HG03108 (cell line): ENCODE measurements at regions not wholly inside any gene's neighbourhood (a gene's known extent, or its start where the extent isn't known, plus 50 kb on each side); places are given as distances from the start of the nearest gene placed in this dataset.
"Not testable (repeated sequence)": the region's sequence is repeated elsewhere in the genome, so short reads cannot be mapped to it uniquely, and the experiment has no call there.

ENCODE experiments used
- ATAC-seq: cut with Tn5 transposase; IDR thresholded peaks from one replicate; pipeline ENCODE4 v1.9.1; 2021; ENCODE audit warnings: moderate library complexity; ENCODE audit not compliant: unreplicated experiment

GRCh38 chr10:52539463-52539862, 225.4 kb downstream of the DKK1 start:
- ATAC-seq = no peak

GRCh38 chr10:52540479-52540984, 226.5 kb downstream of the DKK1 start:
- ATAC-seq = no peak

GRCh38 chr10:52541006-52541473, 227.0 kb downstream of the DKK1 start:
- no peak for ATAC-seq

GRCh38 chr10:52542906-52543305, 228.8 kb downstream of the DKK1 start:
- no peak for ATAC-seq

GRCh38 chr10:52551046-52551445, 221.5 kb downstream of the MBL2 start:
- ATAC-seq = no peak

- no peak for ATAC-seq
Observed at GRCh38 chr10:52558090-52558489, 214.5 kb downstream of the MBL2 start.

- ATAC-seq = no peak
Observed at GRCh38 chr10:52561322-52561721, 211.3 kb downstream of the MBL2 start.

- ATAC-seq = no peak
Observed at GRCh38 chr10:52563360-52563759, 209.2 kb downstream of the MBL2 start.

GRCh38 chr10:52566471-52567246, 205.9 kb downstream of the MBL2 start:
- no peak for ATAC-seq

GRCh38 chr10:52567247-52567580, 205.4 kb downstream of the MBL2 start:
- no peak for ATAC-seq

- ATAC-seq = no peak
Observed at GRCh38 chr10:52568309-52568708, 204.3 kb downstream of the MBL2 start.

GRCh38 chr10:52570490-52570889, 202.1 kb downstream of the MBL2 start:
- ATAC-seq = no peak

- no peak for ATAC-seq
Observed at GRCh38 chr10:52571018-52571417, 201.6 kb downstream of the MBL2 start.

GRCh38 chr10:52571516-52572182, 200.9 kb downstream of the MBL2 start:
- ATAC-seq = no peak

GRCh38 chr10:52573347-52573746, 199.2 kb downstream of the MBL2 start:
- ATAC-seq = no peak

- ATAC-seq = no peak
Observed at GRCh38 chr10:52574697-52575096, 197.9 kb downstream of the MBL2 start.

- no peak for ATAC-seq
Observed at GRCh38 chr10:52577047-52577446, 195.5 kb downstream of the MBL2 start.

GRCh38 chr10:52578871-52579405, 193.6 kb downstream of the MBL2 start:
- no peak for ATAC-seq

GRCh38 chr10:52581636-52582035, 190.9 kb downstream of the MBL2 start:
- not testable (repeated sequence) for ATAC-seq

GRCh38 chr10:52583336-52583735, 189.2 kb downstream of the MBL2 start:
- ATAC-seq = no peak

GRCh38 chr10:52586710-52587109, 185.9 kb downstream of the MBL2 start:
- ATAC-seq = no peak
